ENCODE measurements at regions not wholly inside any gene's neighbourhood (a gene's known extent, or its start where the extent isn't known, plus 50 kb on each side); places are given as distances from the start of the nearest gene placed in this dataset.

- ChIA-PET POLR2A (interaction anchor here (0.6 kb wide), 1 partner anchor 30 kb away, joined by 4 read pairs; no protein-coding TSS in a partner anchor), CTCF (interaction anchor here (0.7 kb wide), 1 partner anchor 1655 kb away, joined by 4 read pairs; no protein-coding TSS in a partner anchor), RAD21 (ENCODE audit: unreplicated experiment) (no interaction called here), SMC1A (ENCODE audit: uncharacterized antibody, unreplicated experiment) (no interaction called here)
- BruUV-seq (replicated peaks), result no TSS peak
- DNase-seq (ENCODE audit: low read depth, low spot score) (no peak), ATAC-seq (no peak), FAIRE-seq (no peak)
- 79% methylated on average over 3 of the region's 3 CpGs for WGBS (ENCODE audit: insufficient coverage, insufficient replicate concordance, low lambda C conversion rate, missing lambda C conversion rate)
- H3K4me1 ChIP-seq (ENCODE audit: control insufficient read depth, insufficient read depth, low read length), result peaks cover 4% of the 10 kb centered on the region; the same call in 1 of the 2 replicates
- in situ Hi-C loops (cut with MboI) (no loop called here), intact Hi-C loops (cut with micrococcal nuclease; ENCODE audit: unreplicated experiment) (no loop called here)
- no peak overlapping the region for H3K4me3 ChIP-seq
- no peaks in the 10 kb centered on the region for H3K79me2 ChIP-seq (ENCODE audit: control insufficient read depth, insufficient read depth, low read length)
- no peak overlapping the region for H2AFZ ChIP-seq (ENCODE audit: control insufficient read depth, low read depth, low read length)
- no peaks in the 10 kb centered on the region for H3K36me3 ChIP-seq (ENCODE audit: control insufficient read depth in 2 of 2, insufficient read depth in 2 of 2, low read length in 1 of 2)
- no peak overlapping the region for H3K27ac ChIP-seq (ENCODE audit: control insufficient read depth, insufficient read depth)
- no peaks in the 10 kb centered on the region for H4K20me1 ChIP-seq (ENCODE audit: control insufficient read depth, insufficient read depth)
- no peak overlapping the region for H3K4me2 ChIP-seq (ENCODE audit: control insufficient read depth, insufficient read depth)
- TF ChIP-seq ZNF217 (IDR thresholded peaks at IDR 0.05) (no peak), MXI1 (IDR thresholded peaks at IDR 0.05; ENCODE audit: low read depth, low read length) (no peak), ETV6 (conservative IDR thresholded peaks at IDR 0.05 in 1 of 2, IDR thresholded peaks at IDR 0.05 in 1 of 2; ENCODE audit: borderline replicate concordance in 1 of 2, low read depth in 1 of 2) (no peak), ZNF384 (IDR thresholded peaks at IDR 0.05; ENCODE audit: borderline replicate concordance, low read depth, low read length) (no peak), POLR2A (IDR thresholded peaks at IDR 0.05; ENCODE audit: low read depth, low read length) (no peak), ESRRA (IDR thresholded peaks at IDR 0.05; ENCODE audit: low read length) (no peak)
- H3K27me3 ChIP-seq (replicated peaks in 1 of 2; ENCODE audit: control insufficient read depth in 2 of 2, insufficient read depth in 2 of 2, low read length in 1 of 2), result no peaks in the 10 kb centered on the region
- no peaks in the 10 kb centered on the region for H3K9me3 ChIP-seq (replicated peaks; ENCODE audit: control insufficient read depth, insufficient read depth, low read length)
- no peak overlapping the region for H3K9ac ChIP-seq (ENCODE audit: control insufficient read depth, insufficient read depth, low read length)
These were observed 97.6 kb upstream of the SERP2 start for GRCh38 chr13:44276061-44276460.

GRCh38 chr13:44277459-44277858 is 96.2 kb upstream of the SERP2 start:
- no peak for FAIRE-seq
- WGBS (ENCODE audit: insufficient coverage, insufficient replicate concordance, low lambda C conversion rate, missing lambda C conversion rate), result 79% methylated on average over 1 of the region's 1 CpG
- no peak overlapping the region for H2AFZ ChIP-seq (ENCODE audit: control insufficient read depth, low read depth, low read length)
- H3K36me3 ChIP-seq (ENCODE audit: control insufficient read depth in 2 of 2, insufficient read depth in 2 of 2, low read length in 1 of 2), result no peaks in the 10 kb centered on the region
- no peak for DNase-seq (ENCODE audit: low read depth, low spot score)
- ChIA-PET RAD21 (ENCODE audit: unreplicated experiment) (no interaction called here), POLR2A (no interaction called here), CTCF (no interaction called here), SMC1A (ENCODE audit: uncharacterized antibody, unreplicated experiment) (no interaction called here)
- no peak overlapping the region for H3K9ac ChIP-seq (ENCODE audit: control insufficient read depth, insufficient read depth, low read length)
- no peaks in the 10 kb centered on the region for H3K9me3 ChIP-seq (replicated peaks; ENCODE audit: control insufficient read depth, insufficient read depth, low read length)
- no peak overlapping the region for H3K4me2 ChIP-seq (ENCODE audit: control insufficient read depth, insufficient read depth)
- no peak overlapping the region for H3K4me3 ChIP-seq
- in situ Hi-C loops (cut with MboI), result no loop called here
- peaks cover 4% of the 10 kb centered on the region; the same call in 1 of the 2 replicates for H3K4me1 ChIP-seq (ENCODE audit: control insufficient read depth, insufficient read depth, low read length)
- no peak for ATAC-seq
- H3K27ac ChIP-seq (ENCODE audit: control insufficient read depth, insufficient read depth), result no peak overlapping the region
- no TSS peak for BruUV-seq (replicated peaks)
- intact Hi-C loops (cut with micrococcal nuclease; ENCODE audit: unreplicated experiment), result no loop called here
- TF ChIP-seq POLR2AphosphoS2 (IDR thresholded peaks at IDR 0.05; ENCODE audit: low read depth, low read length) (no peak), ASH2L (IDR thresholded peaks at IDR 0.05; ENCODE audit: borderline replicate concordance, low read depth) (no peak), HDAC6 (IDR thresholded peaks at IDR 0.05; ENCODE audit: unreplicated experiment) (no peak), YBX1 (IDR thresholded peaks at IDR 0.05) (no peak), SMAD5 (IDR thresholded peaks at IDR 0.05; ENCODE audit: low read depth) (no peak), NFYB (IDR thresholded peaks at IDR 0.05; ENCODE audit: insufficient read depth, low read depth, low read length) (no peak), RAD51 (IDR thresholded peaks at IDR 0.05) (no peak), PAX8 (IDR thresholded peaks at IDR 0.05) (no peak)
- H3K27me3 ChIP-seq (replicated peaks in 1 of 2; ENCODE audit: control insufficient read depth in 2 of 2, insufficient read depth in 2 of 2, low read length in 1 of 2), result peaks cover 0 to 1% of the 10 kb centered on the region in 2 experiments; a peak in 1 of 4 replicates
- no peaks in the 10 kb centered on the region for H4K20me1 ChIP-seq (ENCODE audit: control insufficient read depth, insufficient read depth)
- no peaks in the 10 kb centered on the region for H3K79me2 ChIP-seq (ENCODE audit: control insufficient read depth, insufficient read depth, low read length)

Measured in GM12878 (cell line).